HCT116 (cell line): ENCODE measurements at regions not wholly inside any gene's neighbourhood (a gene's known extent, or its start where the extent isn't known, plus 50 kb on each side); places are given as distances from the start of the nearest gene placed in this dataset.

ENCODE experiments used
- CTCF ChIP-seq, 3 experiments: fragments of 200-600 bp in 1 of 3; sonication (generic) in 1 of 3; IDR thresholded peaks in 2 of 3; conservative IDR thresholded peaks in 1 of 3; 2 replicates each; pipeline ENCODE4 v1.5.1; 2012 to 2017; ENCODE audit warnings: low read depth in 2 of 3, low read length in 2 of 3, antibody characterized with exemption in 1 of 3, borderline replicate concordance in 1 of 3, control low read depth in 1 of 3, mild to moderate bottlenecking in 1 of 3, mixed read lengths in 1 of 3, mixed run types in 1 of 3, moderate library complexity in 1 of 3; ENCODE audit not compliant: insufficient read depth in 1 of 3
- EZH2 ChIP-seq: fragments of 200-600 bp; sonication (generic); IDR thresholded peaks from 2 replicates; pipeline ENCODE4 v1.6.1; 2017; ENCODE audit warnings: antibody characterized with exemption, mixed run types
- MAX ChIP-seq: IDR thresholded peaks from 2 replicates; pipeline ENCODE4 v1.6.1; 2012
- POLR2A ChIP-seq: IDR thresholded peaks from 2 replicates; pipeline ENCODE4 v1.7.0; 2011; ENCODE audit warnings: borderline replicate concordance; ENCODE audit not compliant: insufficient read depth, insufficient read length; ENCODE audit errors: extremely low read depth
- POLR2AphosphoS5 ChIP-seq: IDR thresholded peaks from 2 replicates; pipeline ENCODE4 v1.6.1; 2011; ENCODE audit warnings: mild to moderate bottlenecking, low read depth, low read length, moderate library complexity
- REST ChIP-seq: IDR thresholded peaks from 2 replicates; pipeline ENCODE4 v1.6.1; 2012; ENCODE audit warnings: low read depth

GRCh38 chr20:48480216-48480772 lies 347.5 kb downstream of the PREX1 start:
- no peak for TF ChIP-seq REST
- TF ChIP-seq CTCF (IDR thresholded peaks at IDR 0.05 in 2 of 3, conservative IDR thresholded peaks at IDR 0.05 in 1 of 3; ENCODE audit: borderline replicate concordance in 1 of 3, insufficient read depth in 1 of 3, low read depth in 2 of 3, low read length in 2 of 3) = no peak
- 0 out of 2 replicates have a peak, but pooled peaks have one; percentile 25 for TF ChIP-seq EZH2
- no peak for TF ChIP-seq POLR2AphosphoS5
- TF ChIP-seq POLR2A = no peak
- TF ChIP-seq MAX = no peak
